Endothelial cell of umbilical vein (primary cell): ENCODE measurements at regions not wholly inside any gene's neighbourhood (a gene's known extent, or its start where the extent isn't known, plus 50 kb on each side); places are given as distances from the start of the nearest gene placed in this dataset.

Experiments used
- EZH2 ChIP-seq: IDR thresholded peaks from 2 replicates; pipeline ENCODE4 v1.6.1; 2012; ENCODE audit warnings: borderline replicate concordance, low read depth, mild to moderate bottlenecking, moderate library complexity, low read length, inconsistent platforms; ENCODE audit not compliant: severe bottlenecking
- FOS ChIP-seq: IDR thresholded peaks from 2 replicates; pipeline ENCODE4 v1.6.1; 2011; ENCODE audit warnings: mild to moderate bottlenecking, low read length, moderate library complexity, borderline replicate concordance; ENCODE audit not compliant: insufficient read depth
- GATA2 ChIP-seq: IDR thresholded peaks from 2 replicates; pipeline ENCODE4 v1.7.0; 2011; ENCODE audit warnings: low read depth, mild to moderate bottlenecking, moderate library complexity, mixed read lengths, low read length; ENCODE audit not compliant: insufficient read length, insufficient read depth
- JUN ChIP-seq: IDR thresholded peaks from 2 replicates; pipeline ENCODE4 v1.6.1; 2011; ENCODE audit warnings: borderline replicate concordance, low read depth; ENCODE audit not compliant: insufficient read length, insufficient read depth
- MYC ChIP-seq: IDR thresholded peaks from one replicate; pipeline ENCODE4 v1.6.1; 2011; ENCODE audit warnings: mild to moderate bottlenecking, low read depth, low read length
- POLR2A ChIP-seq: IDR thresholded peaks from 2 replicates; pipeline ENCODE4 v1.6.1; 2012; ENCODE audit warnings: low read depth, mild to moderate bottlenecking, control low read depth, low read length
- POLR2AphosphoS5 ChIP-seq: IDR thresholded peaks from 2 replicates; pipeline ENCODE4 v1.6.1; 2012; ENCODE audit warnings: low read depth, mild to moderate bottlenecking, control low read depth, low read length, moderate library complexity; ENCODE audit not compliant: insufficient read depth
- TF ChIP-seq, protein P1 (sequence below), 2 donors: IDR thresholded peaks; 1 replicate in 1 of 2; 2 replicates in 1 of 2; pipeline ENCODE4 v1.5.1; 2011; ENCODE audit warnings: low read length in 2 of 2, mild to moderate bottlenecking in 2 of 2, moderate library complexity in 2 of 2, control low read depth in 1 of 2, inconsistent platforms in 1 of 2, low read depth in 1 of 2; ENCODE audit not compliant: insufficient read depth in 1 of 2; ENCODE audit errors: extremely low read depth in 1 of 2
- TF ChIP-seq, protein P2 (sequence below): IDR thresholded peaks from 2 replicates; pipeline ENCODE4 v1.6.1; 2011; ENCODE audit not compliant: insufficient read depth, insufficient read length

DNA sequence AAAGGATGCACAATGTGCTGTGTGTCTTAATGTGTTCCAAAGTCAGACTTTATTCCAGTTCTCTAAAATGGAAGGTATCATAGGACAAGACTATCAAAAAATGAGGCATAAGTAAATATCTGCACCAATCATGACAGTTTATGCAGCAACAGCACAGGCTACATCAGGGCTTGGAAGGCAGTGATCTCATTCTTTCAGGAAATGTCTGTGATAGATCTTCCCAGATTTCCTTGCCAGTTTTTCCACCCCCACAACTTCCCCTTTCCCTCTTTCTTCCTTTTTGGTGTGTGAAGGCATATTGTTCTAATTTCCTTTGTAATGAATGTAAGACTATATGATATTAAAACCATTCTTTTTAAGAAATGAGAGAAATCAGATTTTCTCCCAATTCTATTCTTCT, 326.7 kb downstream of the ATP23 start:
- TF ChIP-seq JUN (peak; percentile 80), POLR2A (peak; percentile 33), FOS (peak; percentile 64), POLR2AphosphoS5 (peak; percentile 37), MYC (no peak), EZH2 (no peak), GATA2 (peak; percentile 83)
- TF ChIP-seq, protein P1, sequence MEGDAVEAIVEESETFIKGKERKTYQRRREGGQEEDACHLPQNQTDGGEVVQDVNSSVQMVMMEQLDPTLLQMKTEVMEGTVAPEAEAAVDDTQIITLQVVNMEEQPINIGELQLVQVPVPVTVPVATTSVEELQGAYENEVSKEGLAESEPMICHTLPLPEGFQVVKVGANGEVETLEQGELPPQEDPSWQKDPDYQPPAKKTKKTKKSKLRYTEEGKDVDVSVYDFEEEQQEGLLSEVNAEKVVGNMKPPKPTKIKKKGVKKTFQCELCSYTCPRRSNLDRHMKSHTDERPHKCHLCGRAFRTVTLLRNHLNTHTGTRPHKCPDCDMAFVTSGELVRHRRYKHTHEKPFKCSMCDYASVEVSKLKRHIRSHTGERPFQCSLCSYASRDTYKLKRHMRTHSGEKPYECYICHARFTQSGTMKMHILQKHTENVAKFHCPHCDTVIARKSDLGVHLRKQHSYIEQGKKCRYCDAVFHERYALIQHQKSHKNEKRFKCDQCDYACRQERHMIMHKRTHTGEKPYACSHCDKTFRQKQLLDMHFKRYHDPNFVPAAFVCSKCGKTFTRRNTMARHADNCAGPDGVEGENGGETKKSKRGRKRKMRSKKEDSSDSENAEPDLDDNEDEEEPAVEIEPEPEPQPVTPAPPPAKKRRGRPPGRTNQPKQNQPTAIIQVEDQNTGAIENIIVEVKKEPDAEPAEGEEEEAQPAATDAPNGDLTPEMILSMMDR (IDR thresholded peaks at IDR 0.05; ENCODE audit: extremely low read depth in 1 of 2, insufficient read depth in 1 of 2, low read depth in 1 of 2, low read length in 2 of 2): no peak
- TF ChIP-seq, protein P2, sequence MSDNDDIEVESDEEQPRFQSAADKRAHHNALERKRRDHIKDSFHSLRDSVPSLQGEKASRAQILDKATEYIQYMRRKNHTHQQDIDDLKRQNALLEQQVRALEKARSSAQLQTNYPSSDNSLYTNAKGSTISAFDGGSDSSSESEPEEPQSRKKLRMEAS: no peak
